T-helper 1 cell treated with Interleukin-12 subunit alpha and Interleukin-12 subunit beta and Interleukin-4 antibody, amounts not matched to agents 30 ng/mL and 1 ng/mL, for 36 hours (primary cell): ENCODE measurements at regions not wholly inside any gene's neighbourhood (a gene's known extent, or its start where the extent isn't known, plus 50 kb on each side); places are given as distances from the start of the nearest gene placed in this dataset.
"Not testable (repeated sequence)": the region's sequence is repeated elsewhere in the genome, so short reads cannot be mapped to it uniquely, and the experiment has no call there.

Experiments used
- intact Hi-C: fragments of 100-400 bp; cut with micrococcal nuclease; formaldehyde crosslinking; loops from one replicate; pipeline ENCODE4 v1.15.1; 2024

DNA sequence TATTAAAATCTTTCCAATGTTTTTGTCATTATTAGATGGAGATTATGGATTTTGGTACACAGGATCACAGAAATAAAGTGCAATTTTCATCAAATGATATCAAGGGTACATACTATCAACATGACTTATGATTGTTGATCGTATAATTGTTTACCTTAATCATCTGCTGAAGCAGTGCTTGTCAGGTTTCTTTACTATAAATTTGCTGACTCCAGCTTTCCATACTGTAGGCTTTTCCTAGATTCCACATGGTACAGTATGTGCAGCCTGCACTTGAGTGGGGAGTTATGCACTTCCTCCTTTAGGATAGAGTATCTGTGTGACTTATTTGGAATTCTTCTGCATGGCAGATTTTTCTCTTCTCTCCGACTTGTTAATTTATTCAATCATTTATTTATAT lies 187.6 kb upstream of the DPP10 start:
- intact Hi-C loops = no loop called here

DNA sequence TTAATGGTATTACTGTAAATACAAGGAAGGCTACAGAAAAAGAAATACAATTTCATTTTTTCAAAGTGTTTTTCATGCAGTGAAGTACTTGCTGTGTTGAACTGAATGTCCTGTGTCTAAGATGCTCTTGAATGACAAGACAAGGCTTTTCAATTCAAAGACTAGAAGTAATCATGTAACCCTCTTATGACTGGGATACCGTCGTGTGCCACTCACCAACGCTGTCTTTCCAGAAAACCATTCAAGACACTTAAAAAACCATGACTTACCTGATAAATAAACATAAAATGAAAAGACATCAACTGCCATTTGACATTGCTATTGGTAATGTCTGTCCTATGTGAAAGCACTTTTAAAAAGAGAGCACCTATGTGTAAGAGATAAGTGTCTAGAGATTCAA lies 183.1 kb upstream of the DPP10 start:
- intact Hi-C loops = no loop called here

DNA sequence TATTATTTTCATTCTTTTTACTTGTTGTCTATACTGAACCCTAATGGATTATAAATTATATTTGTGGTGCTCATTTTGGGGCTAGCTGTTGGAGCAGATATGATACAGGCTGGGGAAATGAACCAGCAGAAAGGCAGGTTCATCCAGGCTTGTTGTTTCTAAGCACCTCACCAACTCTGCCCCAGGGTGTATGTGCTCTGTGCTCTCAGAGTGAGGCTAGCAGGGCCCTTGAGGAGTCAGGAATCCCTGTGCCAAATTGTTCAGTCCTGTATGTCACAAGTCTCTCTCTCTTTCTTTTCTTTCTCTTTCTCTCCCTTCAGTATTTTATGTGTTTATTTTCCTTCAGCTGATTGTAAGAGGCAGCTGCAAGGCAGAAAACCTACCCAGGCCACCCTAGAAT lies 181.1 kb upstream of the DPP10 start:
- intact Hi-C loops = no loop called here

DNA sequence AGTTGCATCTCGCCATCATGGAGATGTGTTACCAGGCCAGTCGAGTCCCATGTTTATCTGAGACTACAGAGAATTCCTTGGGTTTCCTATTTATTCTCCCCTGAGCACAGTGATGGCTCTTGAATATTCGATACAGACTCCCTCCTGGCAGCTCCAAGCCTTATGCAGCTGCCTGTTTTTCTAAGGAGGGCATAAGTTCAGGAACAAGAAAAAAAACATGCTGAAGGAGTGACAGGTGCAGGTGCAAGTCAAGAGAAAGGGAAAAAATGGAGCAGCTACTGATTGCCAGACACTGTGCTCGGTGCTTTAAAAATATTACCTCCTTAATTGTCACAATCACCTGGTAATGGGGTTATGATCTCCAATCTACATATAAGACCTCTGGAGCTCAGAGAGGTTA lies 177.2 kb upstream of the DPP10 start:
- intact Hi-C loops = no loop called here

DNA sequence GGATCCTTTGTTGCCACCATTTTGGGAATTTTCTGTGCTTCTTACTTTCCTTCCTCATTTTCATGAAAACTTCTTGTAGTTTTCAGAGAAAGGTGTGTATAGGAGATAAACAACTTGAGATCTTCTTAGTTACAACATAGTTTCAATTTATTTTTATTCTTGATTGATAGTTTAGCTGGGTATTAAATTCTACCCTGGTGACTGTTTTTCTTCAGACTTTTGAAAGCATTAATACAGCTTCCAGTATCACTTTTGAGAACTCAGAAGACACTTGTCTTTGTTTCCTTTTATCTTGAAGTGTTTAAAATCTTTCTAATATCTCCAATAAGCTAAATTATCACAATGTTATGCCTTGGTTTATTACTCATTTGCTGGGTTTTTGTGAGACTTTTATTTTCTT lies 167.5 kb upstream of the DPP10 start:
- intact Hi-C loops = no loop called here

DNA sequence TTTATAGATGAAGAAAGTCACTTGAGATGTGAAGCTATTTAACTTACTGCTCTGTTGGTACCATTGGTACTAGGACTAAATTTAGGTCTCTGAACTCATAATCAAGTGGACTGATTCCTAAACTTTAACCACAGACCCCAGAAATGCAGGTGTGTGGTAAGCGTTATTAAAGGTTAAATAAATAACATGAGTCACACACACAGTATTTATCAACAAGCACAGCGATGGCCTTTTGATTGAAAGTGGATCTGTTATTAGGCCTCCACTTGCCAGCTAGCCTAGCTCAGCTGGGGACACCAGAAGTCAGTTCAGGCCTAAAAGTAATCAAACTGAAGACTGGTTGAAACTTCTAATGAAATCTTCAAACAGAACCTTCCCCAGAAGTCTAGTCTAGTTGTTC lies 161.3 kb upstream of the DPP10 start:
- intact Hi-C loops = no loop called here

DNA sequence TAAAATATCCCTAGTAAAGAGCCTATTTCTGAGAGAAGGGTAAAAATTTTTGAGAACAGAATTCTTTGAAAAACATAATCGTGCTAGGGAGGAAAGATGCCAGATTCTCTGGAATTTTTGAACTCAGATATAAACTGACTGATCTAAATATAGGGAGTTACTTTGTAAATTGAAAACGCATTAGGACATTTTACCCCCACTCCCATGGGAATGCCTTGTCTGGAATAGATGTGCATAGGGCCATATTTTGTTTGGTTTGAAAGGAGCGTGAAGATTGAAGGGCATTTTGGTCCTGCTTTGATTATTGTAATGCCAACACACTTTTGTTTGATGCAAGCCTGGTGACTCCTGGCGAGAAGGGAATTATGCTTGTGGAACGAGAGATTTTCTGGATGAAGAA lies 158.7 kb upstream of the DPP10 start:
- intact Hi-C loops = no loop called here

DNA sequence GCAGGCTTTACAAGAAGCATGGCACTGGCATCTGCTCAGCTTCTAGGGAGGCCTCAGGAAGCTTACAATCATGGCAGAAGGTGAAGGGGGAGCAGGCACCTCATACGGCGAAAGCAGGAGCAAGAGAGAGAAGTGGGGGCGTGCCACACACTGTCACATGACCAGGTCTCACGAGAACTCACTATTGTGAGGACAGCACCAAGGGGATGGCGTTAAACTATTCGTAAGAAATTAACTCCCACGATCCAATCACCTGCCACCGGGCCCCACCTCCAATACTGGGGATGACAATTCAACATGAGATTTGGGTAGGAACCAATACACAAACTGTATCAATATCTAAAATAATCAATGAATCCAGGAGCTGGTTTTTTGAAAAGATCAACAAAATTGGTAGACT lies 156.0 kb upstream of the DPP10 start:
- intact Hi-C loops = no loop called here

DNA sequence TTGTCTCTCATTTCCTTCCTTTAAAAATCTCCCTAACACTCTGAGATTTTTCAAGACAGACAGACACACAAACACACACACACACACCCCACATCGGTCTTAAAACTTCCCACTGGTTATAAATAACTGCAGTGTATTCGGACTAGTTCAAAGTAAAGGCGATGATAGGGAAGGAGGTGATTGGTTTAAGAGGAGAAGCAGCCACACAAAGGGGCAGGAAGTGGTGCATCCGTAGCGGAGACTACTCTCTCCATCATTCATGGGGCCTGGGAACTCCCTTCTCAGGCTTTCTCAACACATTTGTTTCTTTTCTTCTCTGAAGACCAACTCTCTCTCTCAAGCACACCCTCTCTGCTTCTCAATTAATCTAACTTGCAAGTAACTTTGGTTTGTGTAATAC lies 149.1 kb upstream of the DPP10 start:
- intact Hi-C loops = no loop called here

DNA sequence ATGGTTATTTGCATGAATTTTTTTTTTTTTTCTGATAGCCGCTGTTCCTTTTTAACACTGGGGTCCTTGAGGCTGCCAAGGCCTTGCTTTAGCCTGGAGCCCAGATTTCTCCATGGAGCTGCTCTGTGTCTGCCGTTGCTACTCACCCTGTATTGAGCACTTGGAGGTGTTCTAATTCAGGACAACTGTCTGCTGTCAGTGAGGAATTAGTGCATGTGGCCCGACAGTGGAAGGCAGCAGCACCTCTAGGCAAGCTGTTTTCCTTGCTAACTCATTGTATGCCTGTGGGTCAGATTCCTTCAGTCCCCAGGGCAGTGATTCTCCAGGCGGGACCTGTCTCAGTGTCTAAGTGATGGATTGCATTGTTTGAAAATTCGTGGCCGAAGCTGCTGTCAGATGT lies 147.7 kb upstream of the DPP10 start:
- intact Hi-C loops = no loop called here

DNA sequence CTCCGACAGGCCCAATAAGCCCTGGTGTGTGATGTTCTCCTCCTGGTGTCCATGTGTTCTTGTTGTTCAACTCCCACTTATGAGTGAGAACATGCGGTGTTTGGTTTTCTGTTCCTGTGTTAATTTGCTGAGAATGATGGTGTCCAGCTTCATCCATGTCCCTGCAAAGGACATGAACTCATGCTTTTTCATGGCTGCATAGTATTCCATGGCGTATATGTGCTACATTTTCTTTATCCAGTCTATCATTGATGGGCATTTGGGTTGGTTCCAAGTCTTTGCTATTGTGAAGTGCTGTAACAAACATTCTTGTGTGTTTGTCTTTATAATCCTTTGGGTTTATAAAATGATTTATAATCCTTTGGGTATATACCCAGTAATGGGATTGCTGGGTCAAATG lies 142.1 kb upstream of the DPP10 start:
- intact Hi-C loops = not testable (repeated sequence)

DNA sequence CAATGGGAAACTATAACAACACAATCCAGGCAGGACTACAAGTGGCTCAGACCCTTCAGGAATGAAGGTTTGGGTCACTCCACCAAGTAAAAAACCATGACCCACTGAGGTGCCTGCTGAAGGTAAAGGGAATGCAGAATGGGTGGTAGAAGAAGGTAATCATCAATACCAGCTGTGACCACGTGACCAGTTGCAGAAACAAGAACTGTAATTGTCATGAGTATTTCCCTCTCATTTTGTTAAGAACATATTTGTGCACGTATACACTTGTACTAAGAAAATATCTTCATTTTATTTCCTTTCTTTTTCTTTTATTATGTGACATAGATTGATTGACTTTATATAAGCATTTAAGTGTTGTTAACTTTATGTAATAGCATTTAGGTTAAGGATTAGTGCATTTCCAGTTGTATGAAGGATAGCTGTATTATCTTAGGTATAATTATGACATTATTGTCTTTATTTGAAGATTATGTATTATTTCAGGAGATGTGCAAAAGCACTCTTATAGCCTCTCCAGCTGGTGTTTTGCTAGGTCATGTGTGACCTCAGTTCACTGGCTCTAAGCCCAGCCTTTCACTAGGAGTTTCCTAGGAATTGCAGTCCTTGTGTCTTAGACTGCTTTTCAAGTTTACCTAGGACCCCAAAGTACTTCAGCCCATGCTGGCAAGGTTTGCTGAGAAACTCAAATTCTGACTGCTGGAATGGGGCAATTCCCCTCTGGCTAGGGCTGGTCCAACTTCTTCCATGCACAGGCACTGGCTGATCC lies 125.7 kb upstream of the DPP10 start:
- intact Hi-C loops = no loop called here

DNA sequence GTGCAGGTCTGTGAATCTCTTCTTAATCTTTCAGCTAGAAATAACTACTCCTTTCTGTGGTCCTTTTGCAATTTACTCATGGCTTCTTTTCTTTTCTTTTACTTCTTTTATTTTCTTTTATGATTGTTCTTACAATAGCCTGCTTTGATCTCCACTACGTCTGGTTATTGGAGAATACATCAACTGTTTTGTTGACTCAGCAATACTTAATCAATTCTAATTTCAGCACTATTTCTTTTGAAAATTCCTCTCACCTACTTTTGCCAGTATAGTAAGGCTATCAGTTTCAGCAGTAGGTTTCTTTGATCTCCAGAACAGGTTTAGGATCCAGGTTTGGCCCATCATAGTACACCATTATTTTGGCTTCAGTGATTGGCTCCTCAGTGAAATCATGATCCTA lies 111.8 kb upstream of the DPP10 start:
- intact Hi-C loops = no loop called here

DNA sequence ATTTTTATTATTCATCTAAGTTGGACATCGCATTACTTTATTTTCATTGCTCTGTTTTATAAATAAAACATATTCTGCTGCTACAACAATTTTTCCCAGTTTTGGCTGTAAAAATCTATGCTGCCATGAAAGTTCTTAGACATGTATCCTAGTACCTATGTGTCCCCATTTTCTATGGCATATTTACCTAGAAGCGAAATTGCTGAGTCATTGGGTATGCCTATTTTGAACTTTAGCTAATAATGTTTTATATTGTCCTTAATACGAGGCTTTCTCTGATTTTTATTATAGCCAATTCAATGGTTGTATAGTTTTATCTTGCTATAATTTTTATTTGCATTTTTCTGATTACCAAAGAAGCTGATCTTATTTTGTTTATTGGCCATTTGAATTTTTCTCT lies 110.5 kb upstream of the DPP10 start:
- intact Hi-C loops = no loop called here

DNA sequence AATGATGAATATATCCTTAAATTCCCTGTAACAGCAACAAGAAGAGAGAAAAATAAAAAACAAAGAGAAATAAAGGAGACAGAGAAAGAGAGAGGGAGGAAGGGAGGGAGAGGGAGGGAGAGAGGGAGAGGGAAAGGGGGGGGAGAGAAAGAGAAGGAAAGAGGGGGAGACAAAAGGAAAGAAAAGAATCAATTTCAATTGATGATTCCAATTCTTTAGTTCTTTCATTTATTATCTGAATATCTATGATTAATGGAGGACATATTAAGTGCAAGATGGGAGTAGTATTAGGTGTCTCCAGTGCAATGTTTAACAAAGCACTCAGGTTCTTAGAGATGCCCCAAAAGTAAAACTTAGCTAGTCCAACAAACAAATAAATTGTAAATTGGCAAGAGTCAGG lies 97.2 kb upstream of the DPP10 start:
- intact Hi-C loops = no loop called here

DNA sequence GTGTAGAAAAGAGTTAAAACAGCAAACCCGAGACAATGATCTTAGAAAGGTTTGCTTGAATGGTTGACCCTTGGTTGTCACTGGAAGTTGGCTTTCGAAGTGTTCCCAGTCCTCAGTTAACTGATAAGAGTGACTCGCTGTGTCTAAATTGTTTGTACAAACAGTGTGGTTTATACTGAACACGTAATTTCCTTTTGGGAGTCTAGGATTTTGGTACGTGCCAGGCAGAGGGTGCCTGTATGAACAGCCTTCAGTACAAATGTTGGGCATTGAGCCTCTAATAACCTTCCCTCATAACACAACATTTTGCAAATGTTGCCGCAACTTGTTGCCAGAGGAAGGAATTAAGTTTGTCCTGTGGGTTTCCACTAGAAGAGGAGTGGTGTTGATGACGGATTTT lies 95.8 kb upstream of the DPP10 start:
- intact Hi-C loops = no loop called here

DNA sequence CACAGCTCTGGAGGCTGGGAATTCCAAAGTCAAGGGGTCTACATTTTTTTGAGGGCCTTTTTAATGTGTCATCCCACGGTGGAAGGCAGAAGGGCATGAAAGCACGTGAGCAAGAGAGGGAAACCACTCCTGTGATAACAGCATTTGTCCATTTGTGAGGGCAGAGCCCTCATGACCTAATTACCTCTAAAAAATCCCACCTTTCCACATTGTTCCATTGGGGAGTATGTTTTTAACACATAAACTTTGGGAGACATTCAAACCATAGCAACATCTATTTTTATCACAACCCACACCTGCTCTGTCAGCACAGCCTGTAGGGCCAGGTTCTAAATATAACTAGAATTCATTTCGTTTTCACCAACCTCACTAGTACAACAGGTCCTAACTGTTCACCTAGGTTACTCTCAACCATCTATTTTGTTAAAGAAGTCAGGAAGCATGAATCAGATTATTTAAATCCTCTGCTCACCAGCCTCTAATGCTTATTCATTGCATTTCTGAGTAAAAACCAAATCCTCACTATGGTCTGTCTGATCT lies 92.2 kb upstream of the DPP10 start:
- intact Hi-C loops = no loop called here

DNA sequence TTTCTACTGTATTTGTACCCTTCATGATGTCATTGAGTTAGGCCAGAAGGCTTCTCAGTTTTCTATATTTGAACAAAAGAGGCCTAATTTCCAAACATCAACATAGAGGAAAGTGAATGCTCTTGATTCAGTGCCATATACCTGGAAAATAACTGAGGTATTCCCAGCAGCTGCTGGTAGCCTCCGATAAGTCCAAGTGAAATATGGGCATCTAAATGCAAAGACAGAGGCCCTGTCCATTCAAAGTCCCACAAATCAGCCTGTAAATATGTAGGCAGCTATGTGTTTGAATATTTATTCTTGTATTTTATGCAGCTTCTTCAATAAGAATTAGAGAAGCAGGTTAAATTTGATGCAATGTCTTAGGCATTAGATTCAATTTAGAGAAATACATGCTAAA lies 89.5 kb upstream of the DPP10 start:
- intact Hi-C loops = no loop called here

DNA sequence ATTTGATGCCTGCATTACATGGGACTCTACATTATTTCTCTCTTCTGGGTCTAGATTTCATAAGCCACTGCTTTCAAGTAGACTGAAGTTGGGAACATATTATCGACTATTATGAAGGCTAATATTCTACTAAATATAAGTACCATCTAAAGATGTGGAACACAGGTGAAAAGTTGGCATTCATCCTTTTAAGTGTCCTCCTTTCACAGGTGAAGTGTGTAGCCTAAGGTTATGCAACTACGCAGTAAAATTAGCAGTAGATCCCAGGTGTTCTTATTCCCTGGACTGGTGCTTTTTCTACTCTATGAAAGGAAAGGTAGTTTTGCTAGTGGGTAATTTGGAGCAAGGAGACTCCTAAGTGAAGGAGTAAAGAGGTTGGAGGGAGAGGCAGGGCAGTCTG lies 88.2 kb upstream of the DPP10 start:
- intact Hi-C loops = no loop called here

DNA sequence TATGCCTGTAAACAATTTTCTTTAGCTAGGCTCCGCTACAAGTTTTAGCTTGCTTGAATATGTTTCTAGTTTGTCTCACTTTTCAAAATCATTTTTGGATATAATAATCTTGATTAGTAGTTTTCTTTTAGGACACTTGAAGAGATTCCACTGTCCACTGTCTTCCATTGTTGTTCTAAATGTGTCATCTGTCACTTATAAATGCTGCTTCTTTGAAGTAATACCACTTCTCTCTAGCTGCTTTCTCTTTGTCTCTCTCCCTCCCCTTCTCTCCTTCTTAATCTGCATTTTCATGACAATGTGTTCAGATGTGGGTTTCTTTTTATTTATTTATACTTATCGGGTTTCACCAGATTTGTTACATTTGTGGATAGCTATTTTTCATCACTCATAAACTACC lies 73.7 kb upstream of the DPP10 start:
- intact Hi-C loops = no loop called here

DNA sequence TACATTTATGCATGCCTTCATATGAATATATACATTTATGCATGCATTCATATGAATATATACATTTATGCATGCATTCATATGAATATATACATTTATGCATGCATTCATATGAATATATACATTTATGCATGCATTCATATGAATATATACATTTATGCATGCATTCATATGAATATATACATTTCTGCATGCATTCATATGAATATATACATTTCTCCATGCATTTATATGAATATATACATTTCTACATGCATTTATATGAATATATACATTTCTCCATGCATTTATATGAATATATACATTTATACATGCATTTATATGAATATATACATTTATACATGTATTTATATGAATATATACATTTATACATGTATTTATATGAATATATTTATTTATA lies 70.7 kb upstream of the DPP10 start:
- intact Hi-C loops = loop anchor here (10.0 kb wide), 1 partner anchor 487 kb away; no protein-coding TSS in a partner anchor

DNA sequence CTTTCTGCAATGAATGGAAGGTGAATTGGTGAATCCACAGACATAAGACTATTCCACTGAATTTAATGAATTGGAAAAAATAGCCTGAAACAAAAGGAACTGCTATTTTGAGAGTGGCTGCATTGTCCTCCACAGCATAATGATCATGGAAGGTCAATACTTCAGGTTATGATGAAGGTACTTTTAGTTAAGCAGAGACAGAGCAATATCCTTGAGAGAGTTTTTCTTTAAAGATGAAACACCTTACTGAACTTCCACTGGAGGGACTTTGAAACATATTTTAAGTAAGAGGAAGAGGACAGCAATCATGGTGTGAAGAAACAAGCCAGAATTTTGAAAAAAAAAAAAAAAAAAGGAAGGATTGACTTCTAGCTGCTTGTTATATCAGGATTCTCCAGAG lies 68.8 kb upstream of the DPP10 start:
- intact Hi-C loops = loop anchor here (10.0 kb wide), 1 partner anchor 489 kb away; no protein-coding TSS in a partner anchor

DNA sequence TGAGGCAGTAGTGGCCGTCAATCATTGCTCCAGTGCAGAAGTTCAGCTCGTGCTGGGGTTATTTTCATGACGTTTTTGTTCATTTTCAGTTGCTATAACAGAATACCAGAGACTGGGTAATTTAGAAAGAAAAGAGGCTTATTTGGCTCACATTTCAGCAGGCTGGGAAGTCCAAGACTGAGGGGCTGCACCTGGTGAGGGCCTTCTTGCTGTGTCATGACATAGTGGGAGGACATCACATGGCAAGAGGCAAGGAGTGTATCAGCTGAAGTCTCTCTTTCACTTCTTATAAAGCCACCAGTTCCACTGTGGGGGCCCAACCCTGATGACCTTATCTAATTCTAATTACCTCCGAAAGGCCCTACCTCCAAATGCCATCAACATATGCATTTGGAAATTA lies 58.0 kb upstream of the DPP10 start:
- intact Hi-C loops = no loop called here

DNA sequence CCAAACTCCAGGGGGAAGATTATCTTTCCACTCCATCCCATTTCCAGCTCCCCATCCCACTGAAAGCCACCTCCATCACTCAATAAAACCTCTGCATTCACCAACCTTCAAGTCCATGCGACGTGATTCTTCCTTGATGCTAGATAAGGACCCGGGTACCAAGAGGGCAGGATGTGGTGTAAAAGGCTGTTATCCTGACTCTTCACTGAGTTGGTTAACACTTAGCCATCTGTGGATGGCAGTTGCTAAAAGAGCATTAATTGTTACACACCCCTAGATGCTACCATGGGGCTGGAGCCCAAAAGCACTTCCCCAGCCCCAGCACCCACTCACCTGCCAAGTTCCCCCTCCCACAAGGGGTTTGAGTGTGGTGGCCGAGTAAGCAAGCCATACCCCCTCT lies 53.4 kb upstream of the DPP10 start:
- intact Hi-C loops = no loop called here
